ENCODE measurements at regions not wholly inside any gene's neighbourhood (a gene's known extent, or its start where the extent isn't known, plus 50 kb on each side); places are given as distances from the start of the nearest gene placed in this dataset.

DNA sequence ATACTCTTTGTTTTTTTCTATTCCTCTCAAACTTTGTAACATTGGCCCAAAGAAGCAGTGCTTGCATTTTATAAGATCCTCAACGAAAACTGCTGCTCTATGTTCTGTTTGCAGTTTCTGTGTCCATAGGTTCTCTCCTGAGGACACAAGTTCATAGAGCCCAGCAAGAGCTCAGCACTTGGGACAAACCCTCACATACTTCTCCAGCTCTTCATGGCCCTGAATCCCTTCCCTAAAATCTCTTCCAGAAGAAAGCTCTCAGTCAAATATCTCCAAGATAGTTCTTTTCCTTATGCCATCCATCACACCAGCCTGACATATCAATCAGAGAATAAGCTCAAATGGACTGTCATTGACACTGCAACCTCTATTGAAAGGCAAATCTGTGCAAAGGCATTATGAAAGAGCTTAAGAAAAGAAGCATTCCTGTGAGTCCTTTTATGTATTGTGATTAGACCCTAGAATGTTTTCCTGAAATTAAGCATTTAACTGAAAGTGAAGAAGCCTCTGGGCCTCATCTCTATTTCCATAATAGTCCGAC, 405.5 kb downstream of the ANKRD7 start:
- no peaks in the 10 kb centered on the region for H3K9me3 Mint-ChIP-seq (ENCODE audit: unreplicated experiment)
- TF ChIP-seq, protein P1, sequence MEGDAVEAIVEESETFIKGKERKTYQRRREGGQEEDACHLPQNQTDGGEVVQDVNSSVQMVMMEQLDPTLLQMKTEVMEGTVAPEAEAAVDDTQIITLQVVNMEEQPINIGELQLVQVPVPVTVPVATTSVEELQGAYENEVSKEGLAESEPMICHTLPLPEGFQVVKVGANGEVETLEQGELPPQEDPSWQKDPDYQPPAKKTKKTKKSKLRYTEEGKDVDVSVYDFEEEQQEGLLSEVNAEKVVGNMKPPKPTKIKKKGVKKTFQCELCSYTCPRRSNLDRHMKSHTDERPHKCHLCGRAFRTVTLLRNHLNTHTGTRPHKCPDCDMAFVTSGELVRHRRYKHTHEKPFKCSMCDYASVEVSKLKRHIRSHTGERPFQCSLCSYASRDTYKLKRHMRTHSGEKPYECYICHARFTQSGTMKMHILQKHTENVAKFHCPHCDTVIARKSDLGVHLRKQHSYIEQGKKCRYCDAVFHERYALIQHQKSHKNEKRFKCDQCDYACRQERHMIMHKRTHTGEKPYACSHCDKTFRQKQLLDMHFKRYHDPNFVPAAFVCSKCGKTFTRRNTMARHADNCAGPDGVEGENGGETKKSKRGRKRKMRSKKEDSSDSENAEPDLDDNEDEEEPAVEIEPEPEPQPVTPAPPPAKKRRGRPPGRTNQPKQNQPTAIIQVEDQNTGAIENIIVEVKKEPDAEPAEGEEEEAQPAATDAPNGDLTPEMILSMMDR (IDR thresholded peaks at IDR 0.05; ENCODE audit: unreplicated experiment): no peak
- H3K27me3 Mint-ChIP-seq (ENCODE audit: unreplicated experiment): no peaks in the 10 kb centered on the region
- no peaks in the 10 kb centered on the region for H3K36me3 Mint-ChIP-seq (ENCODE audit: low read depth, unreplicated experiment)
- H3K4me3 Mint-ChIP-seq (ENCODE audit: unreplicated experiment): no peak overlapping the region
- no peak for DNase-seq (ENCODE audit: low spot score)
- no peaks in the 10 kb centered on the region for H3K4me1 Mint-ChIP-seq (ENCODE audit: unreplicated experiment)
- no peak overlapping the region for H3K27ac Mint-ChIP-seq (ENCODE audit: unreplicated experiment)

DNA sequence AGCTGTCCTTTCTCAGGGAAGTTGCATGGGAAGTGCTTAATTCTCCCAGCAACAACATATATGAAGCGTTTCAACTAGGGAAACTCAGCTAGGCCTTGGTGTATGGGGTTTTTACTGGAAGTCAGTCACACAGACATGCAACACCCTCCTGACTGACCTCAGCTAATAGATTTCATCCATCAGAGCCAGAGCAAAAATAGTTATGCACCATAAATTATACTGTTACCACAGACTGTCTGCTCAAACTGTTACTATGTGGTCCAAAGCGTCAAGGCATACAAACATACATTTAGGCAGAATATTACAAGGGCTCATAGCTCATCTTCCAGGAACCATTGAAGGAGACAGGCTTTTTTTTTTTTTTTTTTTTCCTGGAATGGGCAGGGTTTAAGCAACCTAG, 417.9 kb downstream of the ANKRD7 start:
- H3K9me3 Mint-ChIP-seq (ENCODE audit: unreplicated experiment): no peaks in the 10 kb centered on the region
- peaks cover 10% of the 10 kb centered on the region for H3K4me1 Mint-ChIP-seq (ENCODE audit: unreplicated experiment)
- TF ChIP-seq, protein P1 (IDR thresholded peaks at IDR 0.05; ENCODE audit: unreplicated experiment): no peak
- DNase-seq (ENCODE audit: low spot score): no peak
- H3K27ac Mint-ChIP-seq (ENCODE audit: unreplicated experiment): no peak overlapping the region
- H3K4me3 Mint-ChIP-seq (ENCODE audit: unreplicated experiment): no peak overlapping the region
- H3K36me3 Mint-ChIP-seq (ENCODE audit: low read depth, unreplicated experiment): no peaks in the 10 kb centered on the region
- no peaks in the 10 kb centered on the region for H3K27me3 Mint-ChIP-seq (ENCODE audit: unreplicated experiment)

DNA sequence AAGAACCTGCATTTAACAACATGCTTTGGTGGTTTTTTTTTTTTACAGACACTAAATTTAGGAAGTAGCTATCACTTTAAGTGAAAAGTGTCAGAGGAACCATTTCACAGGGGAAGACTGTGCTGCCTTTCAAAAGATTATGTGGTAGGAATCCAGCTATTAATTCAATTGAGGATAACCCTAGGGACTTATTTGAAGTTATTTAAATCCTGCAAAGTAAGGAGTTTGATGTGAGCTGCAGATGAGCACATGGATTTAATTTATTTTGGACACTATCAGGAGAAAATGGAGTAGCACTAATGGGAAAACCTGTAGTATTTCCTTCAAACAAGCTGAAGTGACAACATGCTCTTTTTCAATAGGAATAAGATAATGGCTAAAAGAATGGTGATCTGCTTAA, 419.8 kb downstream of the ANKRD7 start:
- Mint-ChIP-seq H3K9me3 (ENCODE audit: unreplicated experiment) (no peaks in the 10 kb centered on the region), H3K4me3 (ENCODE audit: unreplicated experiment) (no peak overlapping the region), H3K27me3 (ENCODE audit: unreplicated experiment) (no peaks in the 10 kb centered on the region), H3K36me3 (ENCODE audit: low read depth, unreplicated experiment) (no peaks in the 10 kb centered on the region), H3K4me1 (ENCODE audit: unreplicated experiment) (peaks cover 10% of the 10 kb centered on the region), H3K27ac (ENCODE audit: unreplicated experiment) (no peak overlapping the region)
- no peak for DNase-seq (ENCODE audit: low spot score)
- TF ChIP-seq, protein P1 (IDR thresholded peaks at IDR 0.05; ENCODE audit: unreplicated experiment): no peak

DNA sequence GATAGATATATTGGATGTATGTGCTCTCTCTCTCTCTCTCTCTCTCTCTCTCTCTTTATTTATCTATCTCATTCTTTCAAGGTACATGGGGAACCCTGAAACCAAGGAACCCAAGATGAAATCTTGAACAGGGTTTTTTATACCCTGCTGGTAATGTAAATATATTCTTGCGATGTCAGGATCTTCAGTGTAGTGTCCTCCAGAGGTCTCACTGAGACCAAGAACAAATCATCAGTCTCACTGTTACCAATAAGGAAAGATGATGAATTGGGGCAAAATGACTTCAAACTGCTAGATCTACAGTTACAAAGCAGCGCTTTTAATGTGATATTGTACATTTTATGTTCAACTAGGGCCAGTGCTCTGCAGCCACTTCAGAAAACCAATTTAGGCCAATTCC, 423.5 kb downstream of the ANKRD7 start:
- TF ChIP-seq, protein P1 (IDR thresholded peaks at IDR 0.05; ENCODE audit: unreplicated experiment): no peak
- DNase-seq (ENCODE audit: low spot score): no peak
- no peaks in the 10 kb centered on the region for H3K27me3 Mint-ChIP-seq (ENCODE audit: unreplicated experiment)
- H3K9me3 Mint-ChIP-seq (ENCODE audit: unreplicated experiment): no peaks in the 10 kb centered on the region
- H3K27ac Mint-ChIP-seq (ENCODE audit: unreplicated experiment): no peak overlapping the region
- H3K36me3 Mint-ChIP-seq (ENCODE audit: low read depth, unreplicated experiment): no peaks in the 10 kb centered on the region
- H3K4me3 Mint-ChIP-seq (ENCODE audit: unreplicated experiment): no peak overlapping the region
- no peaks in the 10 kb centered on the region for H3K4me1 Mint-ChIP-seq (ENCODE audit: unreplicated experiment)

DNA sequence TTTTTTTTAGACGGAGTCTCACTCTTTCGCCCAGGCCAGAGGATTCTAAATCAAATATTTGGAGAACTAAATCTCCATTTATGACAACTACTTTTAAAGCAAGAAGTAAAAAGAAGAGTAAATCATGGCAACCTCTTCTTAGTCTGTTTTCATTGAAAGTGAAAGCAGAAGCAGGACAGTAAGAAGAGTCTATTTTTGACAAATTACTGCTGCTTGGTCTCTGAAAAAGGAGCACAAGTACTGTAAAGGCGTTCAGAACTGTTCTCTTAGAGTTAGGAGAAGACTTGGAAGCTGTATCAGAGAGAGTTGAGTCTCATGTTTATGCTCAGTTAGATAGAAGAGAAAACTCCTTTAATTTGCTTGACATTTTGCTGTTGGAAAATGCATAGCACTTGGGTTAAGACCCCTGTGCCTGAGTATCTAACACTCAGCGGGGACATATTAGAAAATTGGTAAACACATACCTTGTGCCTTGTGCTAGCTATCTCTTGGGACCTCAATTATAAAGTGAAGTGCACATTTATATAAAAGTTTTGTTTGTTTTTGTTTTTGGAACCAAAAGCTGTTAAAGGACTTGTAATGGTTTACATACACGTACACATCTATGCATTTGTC, 433.0 kb downstream of the ANKRD7 start:
- no peaks in the 10 kb centered on the region for H3K9me3 Mint-ChIP-seq (ENCODE audit: unreplicated experiment)
- TF ChIP-seq, protein P1 (IDR thresholded peaks at IDR 0.05; ENCODE audit: unreplicated experiment): no peak
- no peaks in the 10 kb centered on the region for H3K36me3 Mint-ChIP-seq (ENCODE audit: low read depth, unreplicated experiment)
- no peak overlapping the region for H3K27ac Mint-ChIP-seq (ENCODE audit: unreplicated experiment)
- H3K4me3 Mint-ChIP-seq (ENCODE audit: unreplicated experiment): no peak overlapping the region
- DNase-seq (ENCODE audit: low spot score): no peak
- no peaks in the 10 kb centered on the region for H3K4me1 Mint-ChIP-seq (ENCODE audit: unreplicated experiment)
- H3K27me3 Mint-ChIP-seq (ENCODE audit: unreplicated experiment): no peaks in the 10 kb centered on the region
